HEK293T (cell line): ENCODE measurements at regions not wholly inside any gene's neighbourhood (a gene's known extent, or its start where the extent isn't known, plus 50 kb on each side); places are given as distances from the start of the nearest gene placed in this dataset.

ENCODE experiments used
- ARNT ChIP-seq: fragments of 450-650 bp; IDR thresholded peaks from 2 replicates; pipeline ENCODE4 v1.6.1; 2017; ENCODE audit warnings: mild to moderate bottlenecking
- ELF4 ChIP-seq: fragments of 450-650 bp; IDR thresholded peaks from 2 replicates; pipeline ENCODE4 v1.6.1; 2017; ENCODE audit warnings: antibody characterized with exemption
- FOXA1 ChIP-seq: fragments of 450-650 bp; IDR thresholded peaks from 2 replicates; pipeline ENCODE4 v1.6.1; 2016; ENCODE audit warnings: mild to moderate bottlenecking
- FOXK2 ChIP-seq: fragments of 450-650 bp; IDR thresholded peaks from 2 replicates; pipeline ENCODE4 v1.6.1; 2016; ENCODE audit warnings: mild to moderate bottlenecking
- FOXM1 ChIP-seq: fragments of 450-650 bp; IDR thresholded peaks from 2 replicates; pipeline ENCODE4 v1.6.1; 2017; ENCODE audit warnings: mild to moderate bottlenecking, borderline replicate concordance
- HDGF ChIP-seq: fragments of 450-650 bp; IDR thresholded peaks from 2 replicates; pipeline ENCODE4 v1.6.1; 2017; ENCODE audit warnings: antibody characterized with exemption, borderline replicate concordance
- L3MBTL2 ChIP-seq: fragments of 450-650 bp; conservative IDR thresholded peaks from 2 replicates; pipeline ENCODE4 v1.6.1; 2016; ENCODE audit warnings: mild to moderate bottlenecking
- LEF1 ChIP-seq: fragments of 450-650 bp; IDR thresholded peaks from 2 replicates; pipeline ENCODE4 v1.6.1; 2017; ENCODE audit warnings: mild to moderate bottlenecking, borderline replicate concordance
- NFRKB ChIP-seq: fragments of 450-650 bp; IDR thresholded peaks from 2 replicates; pipeline ENCODE4 v1.6.1; 2016; ENCODE audit warnings: mild to moderate bottlenecking, moderate library complexity
- SP1 ChIP-seq: fragments of 450-650 bp; IDR thresholded peaks from 2 replicates; pipeline ENCODE4 v1.6.1; 2017
- SUZ12 ChIP-seq: fragments of 450-650 bp; IDR thresholded peaks from 2 replicates; pipeline ENCODE4 v1.6.1; 2016; ENCODE audit warnings: mild to moderate bottlenecking
- TARDBP ChIP-seq: fragments of 450-650 bp; IDR thresholded peaks from 2 replicates; pipeline ENCODE4 v1.6.1; 2016
- TF ChIP-seq, protein P1 (sequence below): fragments of 450-650 bp; IDR thresholded peaks from 2 replicates; pipeline ENCODE4 v1.6.1; 2016

DNA sequence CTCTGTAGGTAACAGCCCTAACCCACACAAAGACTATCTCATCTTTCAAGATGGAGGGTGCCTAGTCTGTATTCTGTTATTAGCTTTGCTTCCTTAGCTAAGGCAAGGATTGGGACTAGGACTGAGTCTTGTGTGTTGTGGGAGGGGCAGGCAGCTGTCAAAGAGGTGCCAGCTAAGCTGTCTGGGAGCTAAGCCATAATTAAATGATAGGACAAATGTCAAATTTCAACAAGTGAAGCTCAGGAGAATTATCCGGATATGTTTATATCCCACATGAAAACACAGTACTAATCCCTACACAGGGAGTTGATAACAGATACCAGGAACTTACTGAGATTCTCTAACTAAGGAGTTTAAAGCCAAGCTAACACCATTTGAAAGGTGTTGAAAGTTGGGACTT lies 70.5 kb upstream of the NGF start:
- TF ChIP-seq TARDBP = no peak
- no peak for TF ChIP-seq ARNT
- no peak for TF ChIP-seq SUZ12
- no peak for TF ChIP-seq FOXM1
- no peak for TF ChIP-seq HDGF
- TF ChIP-seq SP1 = no peak
- no peak for TF ChIP-seq NFRKB
- TF ChIP-seq FOXK2 = no peak
- TF ChIP-seq LEF1 = no peak
- TF ChIP-seq FOXA1 = no peak
- no peak for TF ChIP-seq ELF4
- TF ChIP-seq, protein P1, sequence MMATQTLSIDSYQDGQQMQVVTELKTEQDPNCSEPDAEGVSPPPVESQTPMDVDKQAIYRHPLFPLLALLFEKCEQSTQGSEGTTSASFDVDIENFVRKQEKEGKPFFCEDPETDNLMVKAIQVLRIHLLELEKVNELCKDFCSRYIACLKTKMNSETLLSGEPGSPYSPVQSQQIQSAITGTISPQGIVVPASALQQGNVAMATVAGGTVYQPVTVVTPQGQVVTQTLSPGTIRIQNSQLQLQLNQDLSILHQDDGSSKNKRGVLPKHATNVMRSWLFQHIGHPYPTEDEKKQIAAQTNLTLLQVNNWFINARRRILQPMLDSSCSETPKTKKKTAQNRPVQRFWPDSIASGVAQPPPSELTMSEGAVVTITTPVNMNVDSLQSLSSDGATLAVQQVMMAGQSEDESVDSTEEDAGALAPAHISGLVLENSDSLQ = no peak
- TF ChIP-seq L3MBTL2 = no peak
